Activated CD4-positive, alpha-beta memory T cell treated with anti-CD3 and anti-CD28 coated beads, Interleukin-2, amount 10 ng/mL, durations not matched to agents 7 days and 5 days (primary cell): ENCODE measurements at regions not wholly inside any gene's neighbourhood (a gene's known extent, or its start where the extent isn't known, plus 50 kb on each side); places are given as distances from the start of the nearest gene placed in this dataset.

Source experiments
- CTCF ChIA-PET: fragments of 350-600 bp; sonication (Branson Sonifier 250); formaldehyde crosslinking; loops from one replicate; lab custom pipeline; 2021; ENCODE audit warnings: antibody characterized with exemption, inconsistent platforms; lab: Charles Lee
- POLR2A ChIA-PET: fragments of 350-600 bp; sonication (Branson Sonifier 250); formaldehyde crosslinking; loops from one replicate; lab custom pipeline; 2021; ENCODE audit warnings: antibody characterized with exemption; lab: Charles Lee
- DNase-seq: peaks from one replicate; pipeline ENCODE4 v3.0.0-alpha.2; 2020
- H3K27ac Mint-ChIP-seq: one replicate; pipeline ENCODE4 v1.8.0; 2021; ENCODE audit warnings: mild to moderate bottlenecking, mixed read lengths
- H3K27me3 Mint-ChIP-seq: one replicate; pipeline ENCODE4 v1.8.0; 2021; ENCODE audit warnings: mixed read lengths
- H3K36me3 Mint-ChIP-seq: one replicate; pipeline ENCODE4 v1.8.0; 2021; ENCODE audit warnings: low read depth, mixed read lengths
- H3K4me1 Mint-ChIP-seq: one replicate; pipeline ENCODE4 v1.8.0; 2021; ENCODE audit warnings: mixed read lengths
- H3K4me3 Mint-ChIP-seq: one replicate; pipeline ENCODE4 v1.8.0; 2021; ENCODE audit warnings: mild to moderate bottlenecking, mixed read lengths
- H3K9me3 Mint-ChIP-seq: one replicate; pipeline ENCODE4 v1.8.0; 2021; ENCODE audit warnings: mixed read lengths

DNA sequence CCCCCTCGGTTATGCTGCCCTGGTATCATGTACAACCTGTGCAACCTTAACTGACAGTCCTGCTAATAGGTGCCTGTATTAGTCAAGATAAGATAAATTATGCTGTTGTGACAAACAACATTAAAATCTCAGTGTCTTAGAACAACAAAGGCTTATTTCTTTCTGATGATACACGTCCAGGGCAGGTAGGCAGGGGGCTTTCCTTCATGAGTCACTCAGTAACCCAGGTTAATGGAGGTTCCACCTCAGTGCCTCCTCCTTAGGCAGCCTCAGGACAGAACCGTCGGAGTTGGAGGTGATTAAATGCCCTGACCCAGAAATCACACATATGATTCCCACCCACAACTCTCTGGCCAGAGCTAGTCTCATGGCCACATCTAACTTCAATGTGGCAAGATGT lies 94.6 kb upstream of the CASZ1 start:
- H3K27me3 Mint-ChIP-seq = peaks cover 40% of the 10 kb centered on the region
- POLR2A ChIA-PET = no interaction called here
- CTCF ChIA-PET = no interaction called here
- no peaks in the 10 kb centered on the region for H3K4me1 Mint-ChIP-seq
- no peak for DNase-seq
- H3K27ac Mint-ChIP-seq = no peak overlapping the region
- H3K4me3 Mint-ChIP-seq = no peak overlapping the region
- no peaks in the 10 kb centered on the region for H3K36me3 Mint-ChIP-seq
- H3K9me3 Mint-ChIP-seq = no peaks in the 10 kb centered on the region

GRCh38 chr1:10892138-10893065 lies 96.0 kb upstream of the CASZ1 start:
- ChIA-PET CTCF (no interaction called here), POLR2A (no interaction called here)
- H3K27ac Mint-ChIP-seq = no peak overlapping the region
- no peaks in the 10 kb centered on the region for H3K9me3 Mint-ChIP-seq
- peaks cover 33% of the 10 kb centered on the region for H3K27me3 Mint-ChIP-seq
- H3K4me1 Mint-ChIP-seq = no peaks in the 10 kb centered on the region
- H3K36me3 Mint-ChIP-seq = no peaks in the 10 kb centered on the region
- DNase-seq = no peak
- H3K4me3 Mint-ChIP-seq = no peak overlapping the region

GRCh38 chr1:10895621-10896020 lies 99.2 kb upstream of the CASZ1 start:
- Mint-ChIP-seq H3K4me1 (no peaks in the 10 kb centered on the region), H3K9me3 (no peaks in the 10 kb centered on the region), H3K27ac (no peak overlapping the region), H3K36me3 (no peaks in the 10 kb centered on the region), H3K4me3 (no peak overlapping the region), H3K27me3 (peaks cover 16% of the 10 kb centered on the region)
- no peak for DNase-seq
- POLR2A ChIA-PET = no interaction called here
- CTCF ChIA-PET = no interaction called here

DNA sequence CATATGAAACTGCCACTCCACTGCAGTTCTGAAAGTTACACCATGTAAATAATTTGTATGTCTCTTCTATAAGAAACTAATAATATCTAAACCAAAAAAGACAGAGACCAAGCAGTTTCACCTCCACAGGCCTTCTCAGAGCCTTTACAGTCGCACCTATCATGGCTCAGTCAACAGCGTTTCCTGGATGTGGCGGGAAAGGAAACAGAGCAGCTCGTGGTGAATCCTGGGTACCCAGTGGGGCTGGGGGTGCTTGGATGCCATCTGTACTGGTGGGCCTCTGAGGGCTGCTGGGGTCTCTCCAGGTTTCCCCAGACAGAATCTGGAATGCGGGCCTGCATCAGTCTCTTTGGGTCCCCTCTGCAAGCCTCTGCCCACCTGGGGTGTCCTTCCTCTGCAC lies 100.2 kb upstream of the CASZ1 start:
- Mint-ChIP-seq H3K4me1 (no peaks in the 10 kb centered on the region), H3K27ac (no peak overlapping the region), H3K27me3 (peaks cover 8% of the 10 kb centered on the region), H3K4me3 (no peak overlapping the region), H3K36me3 (no peaks in the 10 kb centered on the region), H3K9me3 (no peaks in the 10 kb centered on the region)
- ChIA-PET CTCF (no interaction called here), POLR2A (no interaction called here)
- no peak for DNase-seq

GRCh38 chr1:10897321-10897980 lies 101.0 kb upstream of the CASZ1 start:
- ChIA-PET CTCF (no interaction called here), POLR2A (no interaction called here)
- H3K36me3 Mint-ChIP-seq = no peaks in the 10 kb centered on the region
- no peak overlapping the region for H3K27ac Mint-ChIP-seq
- H3K4me1 Mint-ChIP-seq = no peaks in the 10 kb centered on the region
- H3K9me3 Mint-ChIP-seq = no peaks in the 10 kb centered on the region
- DNase-seq = no peak
- no peak overlapping the region for H3K4me3 Mint-ChIP-seq
- H3K27me3 Mint-ChIP-seq = peaks cover 2% of the 10 kb centered on the region

DNA sequence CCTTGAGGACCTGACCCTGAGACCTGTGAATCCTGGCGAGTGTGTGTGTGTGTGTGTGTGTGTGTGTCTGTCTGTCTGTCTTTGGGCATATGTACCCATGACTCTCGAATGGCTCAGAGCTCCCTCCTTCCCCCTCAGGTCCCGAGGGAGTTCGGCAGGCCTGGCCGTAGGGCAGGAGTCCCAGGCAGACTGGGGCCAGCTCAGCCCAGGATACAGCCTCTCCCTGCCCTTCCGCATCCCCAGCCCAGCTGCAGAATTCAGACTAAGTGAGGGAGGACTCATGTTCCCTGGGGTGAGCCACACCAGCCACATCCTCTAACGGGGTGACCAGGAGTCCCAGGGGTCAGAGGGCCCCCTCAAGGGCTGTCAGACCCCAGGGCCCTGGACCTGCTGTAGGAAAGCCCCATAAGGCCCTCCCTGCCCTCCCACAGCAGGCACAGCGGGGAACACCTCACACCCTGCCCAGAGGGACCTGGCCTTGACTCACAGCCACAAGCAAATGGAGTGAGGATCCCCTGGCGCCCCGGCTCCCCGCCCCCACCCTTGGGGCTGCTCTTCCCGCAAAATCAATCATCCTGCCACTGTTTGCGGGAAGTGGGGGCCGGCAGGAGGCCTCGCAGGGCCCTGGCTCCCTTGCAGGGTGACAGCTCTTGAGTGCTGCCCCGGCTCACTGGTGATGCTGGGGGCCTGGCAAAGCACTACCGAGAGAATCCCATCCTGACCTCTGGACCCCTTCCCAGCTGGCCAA lies 101.7 kb upstream of the CASZ1 start:
- H3K36me3 Mint-ChIP-seq = no peaks in the 10 kb centered on the region
- POLR2A ChIA-PET = no interaction called here
- CTCF ChIA-PET = interaction anchor here (0.5 to 0.6 kb wide), 2 partner anchors 67 to 136 kb away, joined by 3 read pairs; no protein-coding TSS in a partner anchor
- no peaks in the 10 kb centered on the region for H3K4me1 Mint-ChIP-seq
- no peak overlapping the region for H3K4me3 Mint-ChIP-seq
- H3K27ac Mint-ChIP-seq = no peak overlapping the region
- DNase-seq = no peak
- peaks cover 2% of the 10 kb centered on the region for H3K27me3 Mint-ChIP-seq
- no peaks in the 10 kb centered on the region for H3K9me3 Mint-ChIP-seq

GRCh38 chr1:10898921-10899320 lies 102.5 kb upstream of the CASZ1 start:
- ChIA-PET POLR2A (no interaction called here), CTCF (interaction anchor here (0.6 kb wide), 1 partner anchor 135 kb away, joined by 3 read pairs; no protein-coding TSS in a partner anchor)
- H3K27ac Mint-ChIP-seq = no peak overlapping the region
- no peaks in the 10 kb centered on the region for H3K9me3 Mint-ChIP-seq
- no peaks in the 10 kb centered on the region for H3K36me3 Mint-ChIP-seq
- H3K27me3 Mint-ChIP-seq = peaks cover 2% of the 10 kb centered on the region
- H3K4me1 Mint-ChIP-seq = no peaks in the 10 kb centered on the region
- no peak overlapping the region for H3K4me3 Mint-ChIP-seq
- no peak for DNase-seq

GRCh38 chr1:10899490-10900250 lies 103.2 kb upstream of the CASZ1 start:
- H3K27ac Mint-ChIP-seq = no peak overlapping the region
- POLR2A ChIA-PET = no interaction called here
- CTCF ChIA-PET = no interaction called here
- H3K4me1 Mint-ChIP-seq = peaks cover 7% of the 10 kb centered on the region
- DNase-seq = no peak
- peaks cover 2% of the 10 kb centered on the region for H3K27me3 Mint-ChIP-seq
- H3K9me3 Mint-ChIP-seq = no peaks in the 10 kb centered on the region
- no peaks in the 10 kb centered on the region for H3K36me3 Mint-ChIP-seq
- no peak overlapping the region for H3K4me3 Mint-ChIP-seq

GRCh38 chr1:10900251-10900651 lies 103.8 kb upstream of the CASZ1 start:
- DNase-seq = no peak
- H3K27ac Mint-ChIP-seq = no peak overlapping the region
- H3K4me1 Mint-ChIP-seq = peaks cover 11% of the 10 kb centered on the region
- no peaks in the 10 kb centered on the region for H3K9me3 Mint-ChIP-seq
- POLR2A ChIA-PET = no interaction called here
- CTCF ChIA-PET = no interaction called here
- H3K36me3 Mint-ChIP-seq = no peaks in the 10 kb centered on the region
- H3K4me3 Mint-ChIP-seq = no peak overlapping the region
- peaks cover 2% of the 10 kb centered on the region for H3K27me3 Mint-ChIP-seq

DNA sequence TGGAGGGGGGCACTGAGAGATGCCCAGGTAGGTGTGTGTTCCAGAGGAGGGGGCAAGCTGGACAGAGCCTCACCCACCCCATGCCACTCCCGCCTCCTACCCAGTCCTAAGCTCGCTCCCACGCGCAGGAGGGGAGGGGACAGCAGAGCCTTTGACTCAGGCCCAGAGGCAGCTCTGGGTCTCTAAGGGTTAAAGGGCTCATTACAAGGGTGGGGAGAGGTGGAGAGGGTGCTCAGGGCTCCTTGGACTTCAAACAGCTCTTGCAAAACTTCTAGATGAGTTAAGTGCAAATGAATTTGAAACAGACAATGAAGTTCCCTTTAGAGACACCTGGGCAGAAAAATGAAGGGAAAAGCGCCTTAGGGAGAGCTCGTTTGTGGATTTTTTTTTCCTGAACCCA lies 104.2 kb upstream of the CASZ1 start:
- peaks cover 2% of the 10 kb centered on the region for H3K27me3 Mint-ChIP-seq
- ChIA-PET CTCF (no interaction called here), POLR2A (no interaction called here)
- H3K4me3 Mint-ChIP-seq = no peak overlapping the region
- H3K4me1 Mint-ChIP-seq = peaks cover 11% of the 10 kb centered on the region
- no peak overlapping the region for H3K27ac Mint-ChIP-seq
- DNase-seq = no peak
- H3K36me3 Mint-ChIP-seq = no peaks in the 10 kb centered on the region
- no peaks in the 10 kb centered on the region for H3K9me3 Mint-ChIP-seq

GRCh38 chr1:10901091-10901890 lies 104.8 kb upstream of the CASZ1 start:
- no peaks in the 10 kb centered on the region for H3K9me3 Mint-ChIP-seq
- H3K27me3 Mint-ChIP-seq = peaks cover 2% of the 10 kb centered on the region
- DNase-seq = no peak
- POLR2A ChIA-PET = no interaction called here
- no peaks in the 10 kb centered on the region for H3K36me3 Mint-ChIP-seq
- CTCF ChIA-PET = interaction anchor here (1.3 kb wide), 1 partner anchor 12 kb away, joined by 3 read pairs; no protein-coding TSS in a partner anchor
- peaks cover 11% of the 10 kb centered on the region for H3K4me1 Mint-ChIP-seq
- H3K27ac Mint-ChIP-seq = no peak overlapping the region
- no peak overlapping the region for H3K4me3 Mint-ChIP-seq
